AG04450 (cell line): ENCODE measurements at regions not wholly inside any gene's neighbourhood (a gene's known extent, or its start where the extent isn't known, plus 50 kb on each side); places are given as distances from the start of the nearest gene placed in this dataset.

Experiments
- CTCF ChIA-PET: fragments of 300-600, 350-600 bp; formaldehyde crosslinking; extraction: SDS; loops from one replicate; lab custom pipeline; 2022; ENCODE audit warnings: antibody characterized with exemption, inconsistent platforms; lab: Charles Lee
- POLR2A ChIA-PET: fragments of 350-600 bp; formaldehyde crosslinking; extraction: SDS; loops from one replicate; lab custom pipeline; 2021; ENCODE audit warnings: antibody characterized with exemption, inconsistent platforms; lab: Yijun Ruan, JAX
- DNase-seq: peaks from one replicate; pipeline ENCODE4 v3.0.0-alpha.2; 2011; ENCODE audit warnings: low read depth, low spot score
- H3K27ac ChIP-seq: one replicate; pipeline ENCODE4 v1.5.1; 2012; ENCODE audit warnings: low read depth, low read length, control low read depth
- H3K27me3 ChIP-seq: one replicate; pipeline ENCODE4 v1.6.0; 2012; ENCODE audit warnings: low read length; ENCODE audit not compliant: control insufficient read depth, insufficient read depth
- H3K4me3 ChIP-seq: 2 replicates; pipeline ENCODE4 v1.5.1; 2011; ENCODE audit warnings: mild to moderate bottlenecking, low read depth, low read length, control low read depth
- H3K9me3 ChIP-seq: 2 replicates; pipeline ENCODE4 v1.5.1; 2012; ENCODE audit warnings: low read length; ENCODE audit not compliant: control insufficient read depth, insufficient read depth
- TF ChIP-seq, protein P1 (sequence below): IDR thresholded peaks from 2 replicates; pipeline ENCODE4 v1.5.1; 2011; ENCODE audit warnings: low read depth, low read length, control low read depth, inconsistent platforms

DNA sequence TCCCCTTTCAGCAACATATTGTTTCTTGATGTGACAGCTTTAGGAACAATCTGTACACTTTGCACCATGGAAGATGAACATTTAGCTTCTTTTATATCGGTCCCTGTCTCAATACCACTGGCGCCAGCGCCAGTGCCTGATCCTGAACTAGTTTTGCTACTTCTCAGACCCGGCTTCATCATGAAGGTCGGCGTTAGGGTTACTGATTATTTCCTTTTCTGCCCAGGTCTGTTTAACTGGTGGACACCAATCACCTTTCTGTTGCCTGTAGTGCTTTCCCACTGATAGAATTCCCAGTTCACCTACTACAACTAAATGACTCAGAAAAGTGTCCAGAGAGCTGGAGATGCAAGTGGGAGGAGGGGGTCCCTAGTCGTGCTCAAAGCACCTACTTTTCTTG lies 99.5 kb downstream of the MYCN start:
- POLR2A ChIA-PET: no interaction called here
- no peak overlapping the region for H3K27ac ChIP-seq
- CTCF ChIA-PET: no interaction called here
- no peak for DNase-seq
- H3K9me3 ChIP-seq: peaks cover 51% of the 10 kb centered on the region
- TF ChIP-seq, protein P1, sequence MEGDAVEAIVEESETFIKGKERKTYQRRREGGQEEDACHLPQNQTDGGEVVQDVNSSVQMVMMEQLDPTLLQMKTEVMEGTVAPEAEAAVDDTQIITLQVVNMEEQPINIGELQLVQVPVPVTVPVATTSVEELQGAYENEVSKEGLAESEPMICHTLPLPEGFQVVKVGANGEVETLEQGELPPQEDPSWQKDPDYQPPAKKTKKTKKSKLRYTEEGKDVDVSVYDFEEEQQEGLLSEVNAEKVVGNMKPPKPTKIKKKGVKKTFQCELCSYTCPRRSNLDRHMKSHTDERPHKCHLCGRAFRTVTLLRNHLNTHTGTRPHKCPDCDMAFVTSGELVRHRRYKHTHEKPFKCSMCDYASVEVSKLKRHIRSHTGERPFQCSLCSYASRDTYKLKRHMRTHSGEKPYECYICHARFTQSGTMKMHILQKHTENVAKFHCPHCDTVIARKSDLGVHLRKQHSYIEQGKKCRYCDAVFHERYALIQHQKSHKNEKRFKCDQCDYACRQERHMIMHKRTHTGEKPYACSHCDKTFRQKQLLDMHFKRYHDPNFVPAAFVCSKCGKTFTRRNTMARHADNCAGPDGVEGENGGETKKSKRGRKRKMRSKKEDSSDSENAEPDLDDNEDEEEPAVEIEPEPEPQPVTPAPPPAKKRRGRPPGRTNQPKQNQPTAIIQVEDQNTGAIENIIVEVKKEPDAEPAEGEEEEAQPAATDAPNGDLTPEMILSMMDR: no peak
- H3K4me3 ChIP-seq: no peak overlapping the region
- no peaks in the 10 kb centered on the region for H3K27me3 ChIP-seq

DNA sequence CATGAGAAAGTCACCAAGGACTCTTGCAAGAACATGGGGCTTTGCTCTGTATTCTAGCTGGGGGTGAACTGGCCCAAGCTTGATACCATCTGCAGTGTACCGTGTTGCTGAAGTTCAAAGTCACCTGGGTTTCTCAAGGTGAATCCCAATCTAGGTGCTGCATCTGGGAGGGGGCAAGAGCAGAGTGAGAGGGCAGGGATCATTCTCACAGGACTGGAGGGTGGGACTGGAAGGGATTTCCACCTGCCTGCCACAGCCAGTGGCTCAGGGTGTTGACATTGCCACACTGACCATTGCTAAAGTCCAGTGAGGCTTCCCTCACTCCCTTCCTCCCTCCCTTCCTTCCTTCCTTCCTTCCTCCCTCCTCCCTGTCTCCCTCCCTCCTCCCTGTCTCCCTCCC lies 98.7 kb downstream of the MYCN start:
- Histone ChIP-seq H3K9me3 (peaks cover 54% of the 10 kb centered on the region), H3K27ac (no peak overlapping the region), H3K27me3 (no peaks in the 10 kb centered on the region), H3K4me3 (no peak overlapping the region)
- TF ChIP-seq, protein P1: no peak
- CTCF ChIA-PET: no interaction called here
- POLR2A ChIA-PET: no interaction called here
- no peak for DNase-seq

DNA sequence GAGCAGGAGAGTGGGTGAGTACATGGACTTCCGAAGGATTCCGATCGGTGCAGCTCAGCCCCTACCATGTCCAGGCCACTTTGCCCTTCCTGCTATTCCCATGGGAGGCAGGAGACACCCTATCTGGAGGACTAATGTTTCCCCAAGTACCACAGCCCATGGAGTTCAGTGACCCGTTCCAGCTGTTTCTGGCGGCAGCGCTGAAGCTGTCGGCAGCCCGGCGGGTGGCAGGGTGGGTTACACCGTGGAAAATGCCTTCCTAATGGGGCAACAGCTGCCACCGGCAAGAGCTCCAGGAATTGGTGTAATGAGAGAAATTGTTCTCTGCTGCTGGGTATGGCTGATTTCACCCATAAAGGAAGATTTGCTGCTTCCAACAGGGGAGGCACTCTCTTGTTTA lies 98.3 kb downstream of the MYCN start:
- Histone ChIP-seq H3K9me3 (peaks cover 58% of the 10 kb centered on the region), H3K27me3 (no peaks in the 10 kb centered on the region), H3K4me3 (no peak overlapping the region), H3K27ac (no peak overlapping the region)
- ChIA-PET POLR2A (no interaction called here), CTCF (no interaction called here)
- DNase-seq: no peak
- TF ChIP-seq, protein P1: no peak

DNA sequence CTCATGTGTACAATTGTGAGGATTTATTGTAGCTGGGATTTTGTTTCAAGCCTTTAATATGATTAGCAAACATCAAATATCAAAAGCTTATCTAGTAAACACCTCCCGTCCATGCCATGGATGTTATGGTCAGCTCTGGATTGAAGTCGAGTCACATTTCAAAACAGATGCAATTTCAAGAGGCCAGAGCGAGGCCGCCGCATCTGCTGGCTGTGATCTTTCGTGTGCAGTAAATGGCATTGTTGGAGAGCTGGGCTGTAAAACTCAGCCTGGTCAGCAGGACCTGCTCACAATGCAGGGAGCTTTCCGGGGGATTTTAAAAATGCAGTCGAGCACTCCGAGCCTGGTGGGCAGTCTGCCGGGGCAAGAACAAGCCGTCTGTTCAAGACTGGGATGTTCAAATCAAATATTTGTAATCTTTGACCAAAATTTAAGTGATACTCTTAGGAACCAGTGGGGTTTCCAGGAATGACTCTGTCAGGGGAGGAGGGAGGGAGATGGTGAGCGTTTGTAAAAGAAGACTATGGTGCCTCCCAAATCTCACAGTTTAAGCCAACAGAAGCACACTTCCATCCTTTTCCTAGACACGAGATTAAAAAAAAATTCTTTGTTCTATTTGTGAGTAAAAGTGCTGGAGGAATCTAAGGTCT lies 97.6 kb downstream of the MYCN start:
- ChIA-PET POLR2A (no interaction called here), CTCF (no interaction called here)
- H3K9me3 ChIP-seq: peaks cover 65% of the 10 kb centered on the region
- no peak overlapping the region for H3K4me3 ChIP-seq
- TF ChIP-seq, protein P1: no peak
- H3K27me3 ChIP-seq: no peaks in the 10 kb centered on the region
- DNase-seq: no peak
- H3K27ac ChIP-seq: no peak overlapping the region

DNA sequence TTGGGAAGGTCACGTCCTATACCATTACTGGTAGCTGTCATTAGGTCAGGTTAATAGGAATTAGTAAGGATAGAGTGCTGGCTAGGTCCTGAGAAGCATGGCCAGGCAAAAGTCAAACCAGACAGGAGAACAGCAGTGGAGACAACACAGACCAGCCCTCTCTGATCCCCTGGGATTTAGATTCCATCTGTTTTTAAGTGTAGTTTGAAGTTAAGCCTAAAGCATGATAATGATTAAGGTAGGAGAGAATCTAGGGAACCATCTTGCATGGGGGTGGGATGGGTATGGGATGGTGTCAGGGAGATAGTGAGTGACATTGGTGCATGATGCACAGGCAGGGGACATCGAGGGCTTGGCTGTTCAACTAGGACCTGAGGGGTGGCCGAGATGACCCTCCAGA lies 96.6 kb downstream of the MYCN start:
- DNase-seq: no peak
- Histone ChIP-seq H3K9me3 (peaks cover 73% of the 10 kb centered on the region), H3K27ac (no peak overlapping the region), H3K27me3 (no peaks in the 10 kb centered on the region), H3K4me3 (no peak overlapping the region)
- TF ChIP-seq, protein P1: no peak
- ChIA-PET CTCF (no interaction called here), POLR2A (no interaction called here)
